Right atrium auricular region (tissue), 2 donors: ENCODE measurements at regions not wholly inside any gene's neighbourhood (a gene's known extent, or its start where the extent isn't known, plus 50 kb on each side); places are given as distances from the start of the nearest gene placed in this dataset.

Experiments used
- DNase-seq: peaks from one replicate; pipeline ENCODE4 v3.0.0-alpha.2; 2019; ENCODE audit warnings: low spot score
- H3K27ac ChIP-seq, 2 donors: fragments of 200-600 bp; sonication (generic); 1 replicate in 1 of 2; 2 replicates in 1 of 2; pipeline ENCODE4 v1.5.1; 2016 to 2019
- H3K27me3 ChIP-seq, 2 donors: fragments of 200-600 bp; sonication (generic); one replicate each; pipeline versions ENCODE4 v1.5.1 to v1.6.0; 2017 to 2019
- H3K36me3 ChIP-seq: fragments of 200-600 bp; sonication (generic); one replicate; pipeline ENCODE4 v1.5.1; 2016
- H3K4me1 ChIP-seq, 2 donors: fragments of 200-600 bp; sonication (generic); one replicate each; pipeline versions ENCODE4 v1.5.1 to v1.6.0; 2017 to 2019
- H3K4me3 ChIP-seq, 2 donors: fragments of 200-600 bp; sonication (generic); 1 replicate in 1 of 2; 2 replicates in 1 of 2; pipeline ENCODE4 v1.5.1; 2017 to 2019; ENCODE audit warnings: mild to moderate bottlenecking in 1 of 2, moderate library complexity in 1 of 2
- H3K9me3 ChIP-seq, 2 donors: fragments of 200-600 bp; sonication (generic); one replicate each; pipeline ENCODE4 v1.5.1; 2019
- TF ChIP-seq, protein P1 (sequence below), 2 donors: fragments of 200-600 bp; sonication (generic); IDR thresholded peaks; one replicate each; pipeline ENCODE4 v1.5.1; 2019; ENCODE audit warnings: antibody characterized with exemption in 2 of 2

DNA sequence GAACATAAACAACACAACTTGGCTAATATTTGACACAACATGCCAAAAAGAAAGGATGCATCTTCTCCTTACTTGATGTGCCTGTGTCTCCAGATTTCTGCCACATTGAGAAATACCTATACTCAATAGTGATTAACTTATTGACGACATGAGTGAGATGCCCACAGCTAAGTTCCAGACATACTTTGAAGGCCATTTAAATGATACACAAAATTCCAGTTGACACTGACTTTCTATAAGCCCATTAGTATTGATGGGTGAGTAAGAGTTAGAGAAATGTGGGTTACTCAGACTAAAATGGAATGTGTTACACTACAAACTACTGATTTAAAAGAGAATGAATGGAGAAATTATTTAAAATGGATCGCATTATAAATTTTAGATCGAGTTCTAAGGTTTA is 838.2 kb upstream of the MGAT4C start:
- no peak overlapping the region for H3K4me3 ChIP-seq
- no peaks in the 10 kb centered on the region for H3K36me3 ChIP-seq

GRCh38 chr12:87092421-87092820 is 836.2 kb upstream of the MGAT4C start:
- no peak for DNase-seq

More for the DNA sequence above, 838.2 kb upstream of the MGAT4C start:
- Histone ChIP-seq H3K27me3 (no peaks in the 10 kb centered on the region), H3K4me1 (no peaks in the 10 kb centered on the region), H3K27ac (no peak overlapping the region), H3K9me3 (no peaks in the 10 kb centered on the region)
- TF ChIP-seq, protein P1, sequence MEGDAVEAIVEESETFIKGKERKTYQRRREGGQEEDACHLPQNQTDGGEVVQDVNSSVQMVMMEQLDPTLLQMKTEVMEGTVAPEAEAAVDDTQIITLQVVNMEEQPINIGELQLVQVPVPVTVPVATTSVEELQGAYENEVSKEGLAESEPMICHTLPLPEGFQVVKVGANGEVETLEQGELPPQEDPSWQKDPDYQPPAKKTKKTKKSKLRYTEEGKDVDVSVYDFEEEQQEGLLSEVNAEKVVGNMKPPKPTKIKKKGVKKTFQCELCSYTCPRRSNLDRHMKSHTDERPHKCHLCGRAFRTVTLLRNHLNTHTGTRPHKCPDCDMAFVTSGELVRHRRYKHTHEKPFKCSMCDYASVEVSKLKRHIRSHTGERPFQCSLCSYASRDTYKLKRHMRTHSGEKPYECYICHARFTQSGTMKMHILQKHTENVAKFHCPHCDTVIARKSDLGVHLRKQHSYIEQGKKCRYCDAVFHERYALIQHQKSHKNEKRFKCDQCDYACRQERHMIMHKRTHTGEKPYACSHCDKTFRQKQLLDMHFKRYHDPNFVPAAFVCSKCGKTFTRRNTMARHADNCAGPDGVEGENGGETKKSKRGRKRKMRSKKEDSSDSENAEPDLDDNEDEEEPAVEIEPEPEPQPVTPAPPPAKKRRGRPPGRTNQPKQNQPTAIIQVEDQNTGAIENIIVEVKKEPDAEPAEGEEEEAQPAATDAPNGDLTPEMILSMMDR (IDR thresholded peaks at IDR 0.05) = no peak
- DNase-seq = no peak

DNA sequence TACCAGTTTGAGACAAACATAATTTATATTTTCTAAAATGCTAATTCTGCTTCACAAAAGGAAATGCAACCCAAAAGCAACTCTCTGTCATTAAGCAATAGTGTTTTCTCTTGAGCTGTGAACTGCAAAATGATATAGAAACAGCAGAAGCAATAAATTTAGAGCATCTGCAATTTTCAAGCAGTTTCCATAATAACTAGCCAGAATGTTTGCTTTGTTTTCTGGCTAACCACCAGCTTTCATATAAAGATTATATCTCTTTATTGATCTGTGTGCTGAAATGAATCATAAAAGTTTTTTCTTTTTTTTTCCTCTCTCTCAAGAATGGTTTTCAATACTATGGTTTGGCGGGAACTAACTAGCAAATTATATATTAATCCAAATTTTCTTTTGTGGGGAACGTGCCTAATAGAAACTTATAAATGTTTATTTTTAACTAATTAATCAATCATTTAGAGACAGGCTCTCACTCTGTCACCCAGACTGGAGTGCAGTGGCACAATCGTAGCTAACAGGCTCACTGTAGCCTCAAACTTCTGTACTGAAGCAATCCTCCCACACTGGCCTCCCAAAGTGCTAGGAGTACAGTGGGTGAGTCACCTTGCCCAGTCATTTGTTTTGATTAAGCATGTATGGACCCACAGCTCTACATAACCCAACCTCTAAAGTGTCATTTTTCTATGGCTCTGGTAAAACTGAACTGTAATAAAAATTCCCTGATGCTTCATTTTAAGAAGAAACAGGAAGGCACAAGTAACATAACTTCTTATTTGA is 830.1 kb upstream of the MGAT4C start:
- no peak for DNase-seq
- Histone ChIP-seq H3K4me1 (no peaks in the 10 kb centered on the region), H3K4me3 (no peak overlapping the region), H3K27me3 (no peaks in the 10 kb centered on the region), H3K27ac (no peak overlapping the region), H3K36me3 (no peaks in the 10 kb centered on the region), H3K9me3 (no peaks in the 10 kb centered on the region)
- TF ChIP-seq, protein P1 (IDR thresholded peaks at IDR 0.05) = no peak

More at GRCh38 chr12:87092421-87092820, 836.2 kb upstream of the MGAT4C start:
- Histone ChIP-seq H3K27me3 (no peaks in the 10 kb centered on the region), H3K4me3 (no peak overlapping the region), H3K36me3 (no peaks in the 10 kb centered on the region), H3K9me3 (no peaks in the 10 kb centered on the region), H3K27ac (no peak overlapping the region), H3K4me1 (no peaks in the 10 kb centered on the region)
- TF ChIP-seq, protein P1 (IDR thresholded peaks at IDR 0.05) = no peak

GRCh38 chr12:87085286-87085685 is 829.1 kb upstream of the MGAT4C start:
- H3K27me3 ChIP-seq = no peaks in the 10 kb centered on the region
- H3K9me3 ChIP-seq = no peaks in the 10 kb centered on the region
- DNase-seq = no peak
- TF ChIP-seq, protein P1 (IDR thresholded peaks at IDR 0.05) = no peak
- H3K27ac ChIP-seq = no peak overlapping the region
- no peaks in the 10 kb centered on the region for H3K36me3 ChIP-seq
- no peak overlapping the region for H3K4me3 ChIP-seq
- no peaks in the 10 kb centered on the region for H3K4me1 ChIP-seq

DNA sequence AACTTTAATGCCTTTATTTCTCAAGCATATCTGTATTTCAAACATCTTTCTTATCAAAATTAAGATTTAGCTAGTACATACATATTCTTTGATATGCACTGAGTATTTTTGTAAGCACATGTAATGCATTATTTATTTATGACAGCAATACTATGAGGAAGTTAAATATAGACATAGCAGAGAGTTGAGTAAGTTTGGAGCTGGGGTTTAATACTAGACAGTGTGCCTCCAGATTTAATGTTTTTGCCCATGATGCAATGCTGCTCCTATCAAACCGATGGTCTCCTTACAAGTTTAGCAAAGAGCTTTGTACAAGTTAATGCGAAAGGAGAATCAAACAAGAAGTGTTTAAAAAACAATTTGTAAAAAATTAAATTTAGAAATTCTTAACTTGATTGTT is 826.6 kb upstream of the MGAT4C start:
- H3K9me3 ChIP-seq = no peaks in the 10 kb centered on the region
- DNase-seq = no peak
- no peaks in the 10 kb centered on the region for H3K36me3 ChIP-seq
- TF ChIP-seq, protein P1 (IDR thresholded peaks at IDR 0.05) = no peak
- H3K27ac ChIP-seq = no peak overlapping the region
- no peak overlapping the region for H3K4me3 ChIP-seq
- H3K4me1 ChIP-seq = no peaks in the 10 kb centered on the region
- H3K27me3 ChIP-seq = no peaks in the 10 kb centered on the region

- Histone ChIP-seq H3K4me3 (no peak overlapping the region), H3K36me3 (no peaks in the 10 kb centered on the region), H3K27ac (no peak overlapping the region), H3K4me1 (no peaks in the 10 kb centered on the region), H3K27me3 (no peaks in the 10 kb centered on the region), H3K9me3 (peaks cover 0 to 13% of the 10 kb centered on the region in 2 donors)
- TF ChIP-seq, protein P1 (IDR thresholded peaks at IDR 0.05) = no peak
- no peak for DNase-seq
Observed at GRCh38 chr12:87074781-87075180, 818.6 kb upstream of the MGAT4C start.
